ENCODE measurements at regions not wholly inside any gene's neighbourhood (a gene's known extent, or its start where the extent isn't known, plus 50 kb on each side); places are given as distances from the start of the nearest gene placed in this dataset.

DNA sequence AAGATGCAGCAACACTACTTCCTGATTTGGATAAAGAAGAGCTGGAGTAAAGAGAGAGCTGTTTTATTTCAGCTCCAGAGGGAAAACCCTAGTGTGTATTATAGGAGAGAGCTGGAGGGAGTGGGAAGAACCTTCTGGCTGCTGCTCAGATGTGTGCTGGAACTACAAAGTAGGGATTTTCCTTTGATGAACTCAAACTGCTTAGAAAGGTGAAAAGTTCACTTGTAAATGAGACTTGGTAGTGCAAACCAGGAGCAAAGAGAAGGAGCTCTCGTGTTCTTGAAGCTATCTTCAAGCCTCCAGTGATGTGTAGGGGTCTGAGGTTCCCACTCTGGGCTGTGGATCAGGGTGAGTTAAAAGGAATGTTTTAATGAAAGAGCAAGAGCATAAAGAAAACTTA is 110.4 kb downstream of the EDEM1 start:
- TF ChIP-seq CTCF (IDR thresholded peaks at IDR 0.05): no peak
- Histone ChIP-seq H3K9me3 (ENCODE audit: control insufficient read depth, insufficient read depth, low read length) (no peaks in the 10 kb centered on the region), H3K27me3 (ENCODE audit: control insufficient read depth, insufficient read depth, low read length) (no peaks in the 10 kb centered on the region), H3K4me1 (ENCODE audit: control insufficient read depth, insufficient read depth, low read length) (no peaks in the 10 kb centered on the region), H3K27ac (ENCODE audit: low read length) (no peak overlapping the region), H3K4me3 (ENCODE audit: low read length) (no peak overlapping the region), H3K36me3 (ENCODE audit: control insufficient read depth, insufficient read depth, low read length) (no peaks in the 10 kb centered on the region)
- Mint-ChIP-seq H3K9me3 (no peaks in the 10 kb centered on the region), H3K36me3 (no peaks in the 10 kb centered on the region), H3K27me3 (ENCODE audit: low read depth in 2 of 2) (no peaks in the 10 kb centered on the region), H3K4me3 (no peak overlapping the region), H3K27ac (no peak overlapping the region), H3K4me1 (peaks cover 9% of the 10 kb centered on the region in 2 donors)
- WGBS (ENCODE audit: insufficient coverage): 82% methylated on average over 1 of the region's 1 CpG
- ATAC-seq: no peak
- DNase-seq: no peak
- intact Hi-C loops (cut with micrococcal nuclease): no loop called here

- Mint-ChIP-seq H3K9me3 (no peaks in the 10 kb centered on the region), H3K27me3 (ENCODE audit: low read depth in 2 of 2) (no peaks in the 10 kb centered on the region), H3K36me3 (no peaks in the 10 kb centered on the region), H3K4me3 (no peak overlapping the region), H3K4me1 (peaks cover 9% of the 10 kb centered on the region in 2 donors), H3K27ac (no peak overlapping the region)
- ATAC-seq (no peak), DNase-seq (no peak)
- Histone ChIP-seq H3K36me3 (ENCODE audit: control insufficient read depth, insufficient read depth, low read length) (no peaks in the 10 kb centered on the region), H3K4me3 (ENCODE audit: low read length) (no peak overlapping the region), H3K4me1 (ENCODE audit: control insufficient read depth, insufficient read depth, low read length) (no peaks in the 10 kb centered on the region), H3K9me3 (ENCODE audit: control insufficient read depth, insufficient read depth, low read length) (no peaks in the 10 kb centered on the region), H3K27ac (ENCODE audit: low read length) (no peak overlapping the region), H3K27me3 (ENCODE audit: control insufficient read depth, insufficient read depth, low read length) (no peaks in the 10 kb centered on the region)
- no peak for TF ChIP-seq CTCF (IDR thresholded peaks at IDR 0.05)
- 3% methylated on average over 3 of the region's 3 CpGs for WGBS (ENCODE audit: insufficient coverage)
- intact Hi-C loops (cut with micrococcal nuclease): no loop called here
These were observed 110.9 kb downstream of the EDEM1 start for GRCh38 chr3:5298453-5298852.

GRCh38 chr3:5299161-5299560 is 111.7 kb downstream of the EDEM1 start:
- intact Hi-C loops (cut with micrococcal nuclease): no loop called here
- H3K4me3 ChIP-seq (ENCODE audit: low read length): no peak overlapping the region
- no peak overlapping the region for H3K27ac ChIP-seq (ENCODE audit: low read length)
- ATAC-seq (no peak), DNase-seq (no peak)
- H3K4me1 Mint-ChIP-seq: peaks cover 9% of the 10 kb centered on the region in 2 donors
- TF ChIP-seq CTCF (IDR thresholded peaks at IDR 0.05): no peak
- no peaks in the 10 kb centered on the region for H3K36me3 Mint-ChIP-seq
- 89% methylated on average over 3 of the region's 3 CpGs for WGBS (ENCODE audit: insufficient coverage)
- H3K9me3 Mint-ChIP-seq: no peaks in the 10 kb centered on the region
- H3K36me3 ChIP-seq (ENCODE audit: control insufficient read depth, insufficient read depth, low read length): no peaks in the 10 kb centered on the region
- no peaks in the 10 kb centered on the region for H3K27me3 ChIP-seq (ENCODE audit: control insufficient read depth, insufficient read depth, low read length)
- H3K4me1 ChIP-seq (ENCODE audit: control insufficient read depth, insufficient read depth, low read length): no peaks in the 10 kb centered on the region
- no peaks in the 10 kb centered on the region for H3K27me3 Mint-ChIP-seq (ENCODE audit: low read depth in 2 of 2)
- H3K27ac Mint-ChIP-seq: no peak overlapping the region
- H3K9me3 ChIP-seq (ENCODE audit: control insufficient read depth, insufficient read depth, low read length): no peaks in the 10 kb centered on the region
- H3K4me3 Mint-ChIP-seq: no peak overlapping the region

DNA sequence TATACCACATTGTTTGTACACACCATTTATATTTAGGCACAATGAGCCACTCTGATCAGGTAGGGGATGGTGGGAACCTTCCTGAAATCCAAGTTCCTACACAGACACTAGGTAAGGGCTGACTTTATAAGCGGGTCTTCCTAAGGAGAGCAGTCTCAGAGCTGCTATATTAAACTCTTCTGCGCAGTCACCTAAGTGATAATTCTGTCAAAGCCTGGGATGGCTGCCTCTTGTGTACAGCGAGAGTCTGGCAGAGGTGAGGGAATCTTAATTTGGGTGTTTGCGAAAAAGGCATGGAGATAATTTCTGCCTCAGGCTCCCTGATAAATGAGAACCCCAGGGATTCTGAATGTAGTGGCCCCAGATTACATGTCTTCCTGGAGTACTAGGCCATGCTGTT is 113.1 kb downstream of the EDEM1 start:
- Mint-ChIP-seq H3K4me1 (peaks cover 9% of the 10 kb centered on the region in 2 donors), H3K27ac (no peak overlapping the region), H3K27me3 (ENCODE audit: low read depth in 2 of 2) (no peaks in the 10 kb centered on the region), H3K4me3 (no peak overlapping the region), H3K36me3 (no peaks in the 10 kb centered on the region), H3K9me3 (no peaks in the 10 kb centered on the region)
- Histone ChIP-seq H3K27ac (ENCODE audit: low read length) (no peak overlapping the region), H3K27me3 (ENCODE audit: control insufficient read depth, insufficient read depth, low read length) (no peaks in the 10 kb centered on the region), H3K9me3 (ENCODE audit: control insufficient read depth, insufficient read depth, low read length) (no peaks in the 10 kb centered on the region), H3K4me3 (ENCODE audit: low read length) (no peak overlapping the region), H3K36me3 (ENCODE audit: control insufficient read depth, insufficient read depth, low read length) (no peaks in the 10 kb centered on the region), H3K4me1 (ENCODE audit: control insufficient read depth, insufficient read depth, low read length) (no peaks in the 10 kb centered on the region)
- TF ChIP-seq CTCF (IDR thresholded peaks at IDR 0.05): no peak
- 99% methylated on average over 4 of the region's 4 CpGs for WGBS (ENCODE audit: insufficient coverage)
- DNase-seq (no peak), ATAC-seq (no peak)
- intact Hi-C loops (cut with micrococcal nuclease): no loop called here

Measured in natural killer cell (primary cell).